ENCODE measurements at regions not wholly inside any gene's neighbourhood (a gene's known extent, or its start where the extent isn't known, plus 50 kb on each side); places are given as distances from the start of the nearest gene placed in this dataset.
"Not testable (repeated sequence)": the region's sequence is repeated elsewhere in the genome, so short reads cannot be mapped to it uniquely, and the experiment has no call there.

DNA sequence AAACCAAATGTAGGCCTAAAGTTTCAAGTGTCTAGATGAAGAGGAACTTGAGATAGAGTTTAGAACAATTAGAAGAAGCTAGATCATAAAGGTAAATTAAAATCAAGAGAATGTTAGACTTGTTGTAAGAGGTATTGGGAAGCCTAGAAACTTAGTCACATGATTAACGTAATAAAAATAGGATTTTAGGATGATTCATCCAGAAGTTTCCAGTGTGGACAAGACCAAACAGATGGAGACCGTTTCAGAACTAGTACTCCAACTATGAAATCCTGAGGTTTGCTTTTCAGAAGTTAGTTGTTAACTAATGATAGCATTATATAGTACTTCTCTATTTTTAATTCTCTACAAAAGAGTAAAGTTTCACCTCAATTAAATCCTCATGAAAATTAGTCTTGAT lies 104.9 kb downstream of the MZT1 start:
- Histone ChIP-seq H3K4me1 (ENCODE audit: insufficient read depth, low read length) (no peaks in the 10 kb centered on the region), H3K27ac (ENCODE audit: low read depth, low read length) (no peak overlapping the region), H3K36me3 (ENCODE audit: insufficient read depth, low read length) (no peaks in the 10 kb centered on the region), H3K27me3 (ENCODE audit: insufficient read depth, low read length) (no peaks in the 10 kb centered on the region), H3K9me3 (ENCODE audit: control insufficient read depth in 1 of 2, low read length in 2 of 2) (no peaks in the 10 kb centered on the region), H3K4me3 (ENCODE audit: low read length in 2 of 2) (no peak overlapping the region)
- Mint-ChIP-seq H3K4me3 (no peak overlapping the region), H3K27ac (no peak overlapping the region), H3K36me3 (no peaks in the 10 kb centered on the region), H3K9me3 (no peaks in the 10 kb centered on the region), H3K27me3 (peaks cover 2 to 8% of the 10 kb centered on the region in 2 donors), H3K4me1 (no peaks in the 10 kb centered on the region)
- CTCF ChIA-PET (ENCODE audit: partially characterized antibody) = no interaction called here
- POLR2A ChIA-PET (ENCODE audit: partially characterized antibody) = no interaction called here
- intact Hi-C loops (cut with micrococcal nuclease) = no loop called here
- no peak for DNase-seq

DNA sequence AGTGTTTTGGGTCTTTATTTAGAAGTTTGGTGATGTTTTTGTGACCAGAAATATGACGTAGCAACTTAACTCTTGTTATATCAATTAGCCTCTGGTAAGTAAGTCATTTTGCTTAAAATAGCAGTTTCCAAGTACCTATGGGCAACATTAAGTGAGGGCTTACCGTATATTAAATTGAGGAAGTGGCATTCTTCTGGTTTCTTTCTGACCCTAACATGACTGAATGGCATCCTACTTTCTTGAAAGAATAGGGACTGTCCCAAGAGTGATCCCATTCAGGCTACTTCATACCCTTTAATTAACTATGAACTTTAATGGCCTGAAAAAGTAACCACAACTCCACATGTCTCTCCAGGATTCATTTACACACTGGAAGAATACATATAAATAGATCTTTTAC lies 106.6 kb downstream of the MZT1 start:
- no peak overlapping the region for H3K4me3 Mint-ChIP-seq
- POLR2A ChIA-PET (ENCODE audit: partially characterized antibody) = no interaction called here
- H3K27me3 Mint-ChIP-seq = peaks cover 2 to 3% of the 10 kb centered on the region in 2 donors

DNA sequence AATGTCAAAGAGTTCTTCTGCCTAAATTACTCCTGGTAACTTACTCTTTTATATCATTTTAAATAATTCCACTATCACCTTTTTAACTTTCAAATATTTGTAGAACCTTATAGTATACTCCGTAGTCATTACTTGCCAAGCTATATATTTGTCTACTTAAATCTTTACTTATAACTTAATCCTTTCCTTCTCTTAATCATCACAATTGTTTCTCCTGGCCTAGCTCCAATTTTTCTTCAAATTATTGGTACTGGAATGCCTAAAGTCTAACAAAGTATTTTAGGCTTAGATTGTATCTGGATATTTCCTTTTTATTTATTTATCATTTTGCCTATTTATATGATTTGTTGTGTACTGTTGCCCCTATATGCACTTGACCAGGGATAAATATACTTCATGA lies 109.5 kb downstream of the MZT1 start:
- Histone ChIP-seq H3K36me3 (ENCODE audit: insufficient read depth, low read length) (no peaks in the 10 kb centered on the region), H3K27me3 (ENCODE audit: insufficient read depth, low read length) (no peaks in the 10 kb centered on the region), H3K27ac (ENCODE audit: low read depth, low read length) (no peak overlapping the region), H3K4me3 (ENCODE audit: low read length in 2 of 2) (no peak overlapping the region), H3K9me3 (ENCODE audit: control insufficient read depth in 1 of 2, low read length in 2 of 2) (no peaks in the 10 kb centered on the region), H3K4me1 (ENCODE audit: insufficient read depth, low read length) (no peaks in the 10 kb centered on the region)
- no peaks in the 10 kb centered on the region for H3K4me1 Mint-ChIP-seq
- no peak overlapping the region for H3K4me3 Mint-ChIP-seq
- no peak overlapping the region for H3K27ac Mint-ChIP-seq
- intact Hi-C loops (cut with micrococcal nuclease) = no loop called here
- DNase-seq = no peak
- CTCF ChIA-PET (ENCODE audit: partially characterized antibody) = no interaction called here
- no peaks in the 10 kb centered on the region for H3K27me3 Mint-ChIP-seq
- H3K9me3 Mint-ChIP-seq = peaks cover 0 to 2% (median 0%) of the 10 kb centered on the region in 8 donors
- POLR2A ChIA-PET (ENCODE audit: partially characterized antibody) = no interaction called here
- H3K36me3 Mint-ChIP-seq = no peaks in the 10 kb centered on the region

More for the DNA sequence above, 106.6 kb downstream of the MZT1 start:
- Mint-ChIP-seq H3K27ac (no peak overlapping the region), H3K9me3 (no peaks in the 10 kb centered on the region), H3K36me3 (no peaks in the 10 kb centered on the region), H3K4me1 (no peaks in the 10 kb centered on the region)
- Histone ChIP-seq H3K9me3 (ENCODE audit: control insufficient read depth in 1 of 2, low read length in 2 of 2) (no peaks in the 10 kb centered on the region), H3K4me1 (ENCODE audit: insufficient read depth, low read length) (no peaks in the 10 kb centered on the region), H3K36me3 (ENCODE audit: insufficient read depth, low read length) (no peaks in the 10 kb centered on the region), H3K4me3 (ENCODE audit: low read length in 2 of 2) (no peak overlapping the region), H3K27ac (ENCODE audit: low read depth, low read length) (no peak overlapping the region), H3K27me3 (ENCODE audit: insufficient read depth, low read length) (no peaks in the 10 kb centered on the region)
- DNase-seq = no peak
- intact Hi-C loops (cut with micrococcal nuclease) = no loop called here
- CTCF ChIA-PET (ENCODE audit: partially characterized antibody) = no interaction called here

- intact Hi-C loops (cut with micrococcal nuclease) = no loop called here
- H3K27me3 Mint-ChIP-seq = no peaks in the 10 kb centered on the region
- no peaks in the 10 kb centered on the region for H3K4me1 ChIP-seq (ENCODE audit: insufficient read depth, low read length)
- no peaks in the 10 kb centered on the region for H3K36me3 ChIP-seq (ENCODE audit: insufficient read depth, low read length)
- no peaks in the 10 kb centered on the region for H3K4me1 Mint-ChIP-seq
- no peaks in the 10 kb centered on the region for H3K27me3 ChIP-seq (ENCODE audit: insufficient read depth, low read length)
- H3K9me3 ChIP-seq (ENCODE audit: control insufficient read depth in 1 of 2, low read length in 2 of 2) = no peaks in the 10 kb centered on the region
- H3K27ac Mint-ChIP-seq = no peak overlapping the region
- no peak overlapping the region for H3K4me3 Mint-ChIP-seq
- no peak overlapping the region for H3K27ac ChIP-seq (ENCODE audit: low read depth, low read length)
- POLR2A ChIA-PET (ENCODE audit: partially characterized antibody) = no interaction called here
- CTCF ChIA-PET (ENCODE audit: partially characterized antibody) = interaction anchor here (0.7 kb wide), 1 partner anchor 1328 kb away, joined by 3 read pairs; no protein-coding TSS in a partner anchor
- no peaks in the 10 kb centered on the region for H3K36me3 Mint-ChIP-seq
- H3K4me3 ChIP-seq (ENCODE audit: low read length in 2 of 2) = no peak overlapping the region
- no peak for DNase-seq
- peaks cover 0 to 2% (median 0%) of the 10 kb centered on the region in 8 donors for H3K9me3 Mint-ChIP-seq
Measured at GRCh38 chr13:72617186-72617585, 110.2 kb downstream of the MZT1 start.

DNA sequence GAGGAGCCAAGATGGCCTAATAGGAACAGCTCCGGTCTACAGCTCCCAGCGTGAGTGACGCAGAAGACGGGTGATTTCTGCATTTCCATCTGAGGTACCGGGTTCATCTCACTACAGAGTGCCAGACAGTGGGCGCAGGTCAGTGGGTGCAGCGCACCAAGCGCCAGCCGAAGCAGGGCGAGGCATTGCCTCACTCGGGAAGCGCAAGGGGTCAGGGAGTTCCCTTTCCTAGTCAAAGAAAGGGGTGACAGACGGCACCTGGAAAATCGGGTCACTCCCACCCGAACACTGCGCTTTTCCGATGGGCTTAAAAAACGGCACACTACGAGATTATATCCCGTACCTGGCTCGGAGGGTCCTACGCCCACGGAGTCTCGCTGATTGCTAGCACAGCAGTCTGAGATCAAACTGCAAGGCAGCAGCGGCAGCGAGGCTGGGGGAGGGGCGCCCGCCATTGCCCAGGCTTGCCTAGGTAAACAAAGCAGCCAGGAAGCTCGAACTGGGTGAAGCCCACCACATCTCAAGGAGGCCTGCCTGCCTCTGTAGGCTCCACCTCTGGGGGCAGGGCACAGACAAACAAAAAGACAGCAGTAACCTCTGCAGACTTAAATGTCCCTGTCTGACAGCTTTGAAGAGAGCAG lies 117.1 kb downstream of the MZT1 start:
- H3K27me3 Mint-ChIP-seq; H3K27me3 ChIP-seq (ENCODE audit: insufficient read depth, low read length); H3K4me1 Mint-ChIP-seq; H3K27ac Mint-ChIP-seq; H3K4me3 ChIP-seq (ENCODE audit: low read length in 2 of 2); DNase-seq; intact Hi-C loops (cut with micrococcal nuclease); H3K4me1 ChIP-seq (ENCODE audit: insufficient read depth, low read length); H3K9me3 Mint-ChIP-seq; H3K27ac ChIP-seq (ENCODE audit: low read depth, low read length); H3K36me3 ChIP-seq (ENCODE audit: insufficient read depth, low read length); H3K36me3 Mint-ChIP-seq; POLR2A ChIA-PET (ENCODE audit: partially characterized antibody); H3K4me3 Mint-ChIP-seq; H3K9me3 ChIP-seq (ENCODE audit: control insufficient read depth in 1 of 2, low read length in 2 of 2); CTCF ChIA-PET (ENCODE audit: partially characterized antibody): not testable (repeated sequence)

- Mint-ChIP-seq H3K4me3 (no peak overlapping the region), H3K9me3 (peaks cover 0 to 3% (median 0%) of the 10 kb centered on the region in 8 donors), H3K27me3 (no peaks in the 10 kb centered on the region), H3K4me1 (no peaks in the 10 kb centered on the region), H3K36me3 (no peaks in the 10 kb centered on the region), H3K27ac (no peak overlapping the region)
- intact Hi-C loops (cut with micrococcal nuclease) = no loop called here
- H3K4me3 ChIP-seq (ENCODE audit: low read length in 2 of 2) = no peak overlapping the region
- no peaks in the 10 kb centered on the region for H3K36me3 ChIP-seq (ENCODE audit: insufficient read depth, low read length)
- no peaks in the 10 kb centered on the region for H3K9me3 ChIP-seq (ENCODE audit: control insufficient read depth in 1 of 2, low read length in 2 of 2)
- H3K27me3 ChIP-seq (ENCODE audit: insufficient read depth, low read length) = no peaks in the 10 kb centered on the region
- CTCF ChIA-PET (ENCODE audit: partially characterized antibody) = no interaction called here
- no peak for DNase-seq
- no peaks in the 10 kb centered on the region for H3K4me1 ChIP-seq (ENCODE audit: insufficient read depth, low read length)
- POLR2A ChIA-PET (ENCODE audit: partially characterized antibody) = no interaction called here
- H3K27ac ChIP-seq (ENCODE audit: low read depth, low read length) = no peak overlapping the region
Measured at GRCh38 chr13:72599178-72599743, 128.2 kb downstream of the MZT1 start.

GRCh38 chr13:72590091-72590740 lies 137.2 kb downstream of the MZT1 start:
- intact Hi-C loops (cut with micrococcal nuclease) = no loop called here
- H3K4me1 ChIP-seq (ENCODE audit: insufficient read depth, low read length) = no peaks in the 10 kb centered on the region
- Mint-ChIP-seq H3K27me3 (peaks cover 5 to 8% of the 10 kb centered on the region in 2 donors), H3K27ac (no peak overlapping the region), H3K4me3 (no peak overlapping the region), H3K4me1 (no peaks in the 10 kb centered on the region), H3K9me3 (peaks cover 0 to 5% (median 2%) of the 10 kb centered on the region in 8 donors), H3K36me3 (no peaks in the 10 kb centered on the region)
- no peaks in the 10 kb centered on the region for H3K36me3 ChIP-seq (ENCODE audit: insufficient read depth, low read length)
- POLR2A ChIA-PET (ENCODE audit: partially characterized antibody) = no interaction called here
- CTCF ChIA-PET (ENCODE audit: partially characterized antibody) = no interaction called here
- no peaks in the 10 kb centered on the region for H3K27me3 ChIP-seq (ENCODE audit: insufficient read depth, low read length)
- no peak overlapping the region for H3K27ac ChIP-seq (ENCODE audit: low read depth, low read length)
- no peak for DNase-seq
- H3K4me3 ChIP-seq (ENCODE audit: low read length in 2 of 2) = no peak overlapping the region
- no peaks in the 10 kb centered on the region for H3K9me3 ChIP-seq (ENCODE audit: control insufficient read depth in 1 of 2, low read length in 2 of 2)

Data from CD4-positive, alpha-beta memory T cell (primary cell).